Parathyroid adenoma (tissue), 2 donors: ENCODE measurements at regions not wholly inside any gene's neighbourhood (a gene's known extent, or its start where the extent isn't known, plus 50 kb on each side); places are given as distances from the start of the nearest gene placed in this dataset.

Experiments used
- H2AFZ ChIP-seq: fragments of 300-600 bp; sonication (generic); one replicate; pipeline ENCODE4 v1.7.0; 2017; ENCODE audit warnings: antibody characterized with exemption, mild to moderate bottlenecking
- H3K27ac ChIP-seq: fragments of 300-600 bp; sonication (generic); one replicate; pipeline ENCODE4 v1.7.0; 2017
- H3K27me3 ChIP-seq: fragments of 300-600 bp; sonication (generic); one replicate; pipeline ENCODE4 v1.7.0; 2017; ENCODE audit warnings: low read length; ENCODE audit not compliant: control insufficient read depth, insufficient read depth
- H3K36me3 ChIP-seq: fragments of 300-600 bp; sonication (generic); one replicate; pipeline ENCODE4 v1.7.0; 2017; ENCODE audit warnings: low read length; ENCODE audit not compliant: control insufficient read depth, insufficient read depth
- H3K4me1 ChIP-seq: fragments of 300-600 bp; sonication (generic); one replicate; pipeline ENCODE4 v1.7.0; 2017; ENCODE audit warnings: control low read depth
- H3K4me2 ChIP-seq: fragments of 300-600 bp; sonication (generic); one replicate; pipeline ENCODE4 v1.7.0; 2017; ENCODE audit warnings: low read length
- H3K4me3 ChIP-seq: fragments of 300-600 bp; sonication (generic); one replicate; pipeline ENCODE4 v1.7.0; 2017; ENCODE audit warnings: low read depth, low read length
- H3K79me2 ChIP-seq: fragments of 300-600 bp; sonication (generic); one replicate; pipeline ENCODE4 v1.7.0; 2017; ENCODE audit warnings: control low read depth
- H3K9ac ChIP-seq: fragments of 300-600 bp; sonication (generic); one replicate; pipeline ENCODE4 v1.7.0; 2017; ENCODE audit warnings: mild to moderate bottlenecking
- H3K9me3 ChIP-seq: fragments of 300-600 bp; sonication (generic); one replicate; pipeline ENCODE4 v1.7.0; 2017; ENCODE audit warnings: low read length; ENCODE audit not compliant: control insufficient read depth
- CTCF ChIP-seq: fragments of 300-600 bp; sonication (generic); IDR thresholded peaks from one replicate; pipeline ENCODE4 v1.7.0; 2017; ENCODE audit warnings: antibody characterized with exemption, mild to moderate bottlenecking
- donor health status: primary hyperparathyroidism.

DNA sequence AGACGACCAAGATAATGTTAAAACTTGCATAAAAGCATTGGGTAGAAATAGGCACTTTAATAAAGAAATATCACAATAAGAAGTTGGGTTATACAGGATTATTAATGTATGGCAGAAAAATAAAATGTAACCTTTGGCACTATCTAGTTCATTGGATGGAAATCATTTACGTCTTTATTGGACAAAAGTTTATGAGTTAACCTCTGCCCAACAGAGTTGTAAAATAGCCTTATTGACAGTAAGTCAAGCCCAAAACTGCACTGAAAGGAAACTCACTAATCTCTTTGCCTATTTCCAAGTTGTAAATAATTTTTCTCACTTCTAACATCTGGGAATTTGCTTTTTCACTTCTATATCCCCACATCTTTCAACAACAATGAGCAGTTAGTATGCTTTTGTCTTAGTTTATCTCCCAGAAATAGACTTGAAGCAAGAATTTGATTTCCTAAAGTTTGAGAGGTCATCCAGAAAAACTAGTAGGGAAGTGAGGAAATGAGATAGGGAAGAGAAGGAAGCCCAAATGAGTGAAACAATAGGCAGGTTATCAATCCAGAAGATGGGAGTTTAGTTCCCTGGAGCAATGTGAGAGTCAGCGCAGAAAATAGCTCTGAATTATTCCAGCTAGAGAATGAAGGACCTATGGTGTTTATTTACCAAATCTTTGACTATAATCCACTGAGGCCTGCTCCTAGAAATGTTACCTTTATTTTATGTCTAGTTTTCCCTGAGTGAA, 434.8 kb downstream of the CCER1 start:
- Histone ChIP-seq H2AFZ (no peak overlapping the region), H3K9me3 (no peaks in the 10 kb centered on the region), H3K4me1 (no peaks in the 10 kb centered on the region), H3K4me2 (no peak overlapping the region), H3K36me3 (no peaks in the 10 kb centered on the region), H3K4me3 (no peak overlapping the region), H3K9ac (no peak overlapping the region), H3K27me3 (no peaks in the 10 kb centered on the region), H3K79me2 (no peaks in the 10 kb centered on the region), H3K27ac (no peak overlapping the region)
- no peak for TF ChIP-seq CTCF

DNA sequence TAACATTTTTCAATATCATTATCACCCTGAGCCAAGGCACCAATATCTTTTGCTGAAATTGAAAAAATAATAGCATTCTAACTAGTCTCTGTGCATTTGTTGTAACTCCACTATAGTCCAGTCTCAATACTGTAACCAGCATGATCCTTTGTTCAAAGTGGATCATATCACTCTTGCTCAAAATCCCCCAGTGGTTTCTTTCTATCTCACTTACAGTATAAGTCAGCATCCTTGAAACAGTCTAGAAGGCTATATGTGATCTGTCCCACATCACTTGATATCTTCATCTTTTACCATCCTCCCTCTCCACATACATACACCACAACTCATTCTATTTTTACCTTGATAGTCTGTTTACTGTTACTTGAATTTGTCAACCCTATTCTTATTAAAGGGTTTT, 435.7 kb downstream of the CCER1 start:
- Histone ChIP-seq H3K4me3 (no peak overlapping the region), H3K9ac (no peak overlapping the region), H3K4me1 (no peaks in the 10 kb centered on the region), H3K36me3 (no peaks in the 10 kb centered on the region), H2AFZ (no peak overlapping the region), H3K9me3 (no peaks in the 10 kb centered on the region), H3K79me2 (no peaks in the 10 kb centered on the region), H3K4me2 (no peak overlapping the region), H3K27ac (no peak overlapping the region), H3K27me3 (no peaks in the 10 kb centered on the region)
- no peak for TF ChIP-seq CTCF

GRCh38 chr12:90515199-90516175, 439.5 kb downstream of the CCER1 start:
- no peaks in the 10 kb centered on the region for H3K4me1 ChIP-seq
- H3K79me2 ChIP-seq = no peaks in the 10 kb centered on the region
- H3K4me3 ChIP-seq = no peak overlapping the region
- no peak overlapping the region for H2AFZ ChIP-seq
- H3K9ac ChIP-seq = no peak overlapping the region
- H3K4me2 ChIP-seq = no peak overlapping the region
- TF ChIP-seq CTCF = no peak
- no peaks in the 10 kb centered on the region for H3K9me3 ChIP-seq
- H3K36me3 ChIP-seq = no peaks in the 10 kb centered on the region
- H3K27ac ChIP-seq = no peak overlapping the region
- no peaks in the 10 kb centered on the region for H3K27me3 ChIP-seq

DNA sequence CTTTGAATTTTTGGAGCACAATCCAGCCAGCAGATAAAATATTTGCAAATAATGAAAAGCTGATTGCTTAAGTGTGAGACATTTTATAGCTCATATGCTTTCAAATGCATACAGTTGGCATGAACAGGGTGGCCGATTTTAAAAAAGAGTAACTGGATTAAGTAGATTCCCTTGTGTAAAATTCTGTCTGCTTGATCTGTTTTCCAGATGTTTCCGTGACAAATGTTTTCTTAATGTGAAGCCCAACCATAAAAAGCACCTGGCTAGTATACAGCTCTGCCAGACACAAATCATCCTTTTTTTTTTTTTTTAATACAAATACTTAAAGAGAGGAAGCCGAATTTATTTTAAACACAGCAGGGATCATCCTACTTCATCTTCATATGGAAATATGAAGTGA, 440.7 kb downstream of the CCER1 start:
- Histone ChIP-seq H3K9ac (no peak overlapping the region), H3K79me2 (no peaks in the 10 kb centered on the region), H3K27me3 (no peaks in the 10 kb centered on the region), H3K4me1 (no peaks in the 10 kb centered on the region), H3K4me3 (no peak overlapping the region), H3K9me3 (no peaks in the 10 kb centered on the region), H3K4me2 (no peak overlapping the region), H3K36me3 (no peaks in the 10 kb centered on the region), H2AFZ (no peak overlapping the region), H3K27ac (no peak overlapping the region)
- no peak for TF ChIP-seq CTCF
